Neural cell (in vitro differentiated cells): ENCODE measurements at regions not wholly inside any gene's neighbourhood (a gene's known extent, or its start where the extent isn't known, plus 50 kb on each side); places are given as distances from the start of the nearest gene placed in this dataset.

Experiments used
- H2AFZ ChIP-seq: fragments of 200-600, 300-800 bp; sonication (generic), shearing (Covaris generic); 2 replicates; pipeline ENCODE4 v1.6.0; 2014; ENCODE audit warnings: low read depth, mild to moderate bottlenecking, antibody characterized with exemption, low read length, moderate library complexity
- H3F3A ChIP-seq: fragments of 200-600 bp; shearing (Covaris generic); 2 replicates; pipeline ENCODE4 v1.6.1; 2016; ENCODE audit warnings: mild to moderate bottlenecking, moderate library complexity, mixed read lengths, antibody characterized with exemption, low read length; ENCODE audit not compliant: insufficient read depth, poor library complexity, severe bottlenecking
- H3K27ac ChIP-seq: fragments of 200-600, 300-800 bp; sonication (generic), shearing (Covaris generic); 2 replicates; pipeline ENCODE4 v1.5.1; 2014; ENCODE audit warnings: mild to moderate bottlenecking, low read length, moderate library complexity
- H3K27me3 ChIP-seq: fragments of 300-800, 200-600 bp; sonication (generic), shearing (Covaris generic); 2 replicates; pipeline ENCODE4 v1.6.0; 2014; ENCODE audit warnings: mild to moderate bottlenecking, low read depth, low read length, moderate library complexity; ENCODE audit not compliant: insufficient read depth
- H3K36me3 ChIP-seq: fragments of 300-800, 200-600 bp; sonication (generic), shearing (Covaris generic); 2 replicates; pipeline ENCODE4 v1.5.1; 2014; ENCODE audit warnings: mild to moderate bottlenecking, antibody characterized with exemption, low read length, moderate library complexity; ENCODE audit not compliant: insufficient read depth
- H3K4me2 ChIP-seq: fragments of 300-800, 200-600 bp; sonication (generic), shearing (Covaris generic); 2 replicates; pipeline ENCODE4 v1.6.0; 2014; ENCODE audit warnings: mild to moderate bottlenecking, low read length
- H3K4me3 ChIP-seq: fragments of 300-800, 200-600 bp; sonication (generic), shearing (Covaris generic); 2 replicates; pipeline ENCODE4 v1.5.1; 2014; ENCODE audit warnings: mild to moderate bottlenecking, low read length, moderate library complexity
- H3K79me2 ChIP-seq: fragments of 200-600 bp; shearing (Covaris generic); replicated peaks from 2 replicates; pipeline ENCODE4 v1.6.0; 2014; ENCODE audit warnings: mild to moderate bottlenecking, low read length, moderate library complexity; ENCODE audit not compliant: insufficient read depth
- H3K9ac ChIP-seq: fragments of 300-800, 200-600 bp; sonication (generic), shearing (Covaris generic); 2 replicates; pipeline ENCODE4 v1.6.1; 2016; ENCODE audit warnings: mild to moderate bottlenecking, low read length, mixed read lengths
- H3K9me2 ChIP-seq: fragments of 200-600 bp; shearing (Covaris generic); 2 replicates; pipeline ENCODE4 v1.6.1; 2016; ENCODE audit warnings: mild to moderate bottlenecking, low read length, mixed read lengths; ENCODE audit not compliant: insufficient read depth
- H3K9me3 ChIP-seq: fragments of 200-600, 300-800 bp; sonication (generic), shearing (Covaris generic); 2 replicates; pipeline ENCODE4 v1.6.1; 2016; ENCODE audit warnings: mild to moderate bottlenecking, mixed run types, low read length, moderate library complexity, mixed read lengths
- H4K20me1 ChIP-seq: fragments of 200-600 bp; shearing (Covaris generic); 2 replicates; pipeline ENCODE4 v1.6.1; 2016; ENCODE audit warnings: mild to moderate bottlenecking, mixed run types; ENCODE audit not compliant: insufficient read depth
- EP300 ChIP-seq: fragments of 450-650 bp; conservative IDR thresholded peaks from 2 replicates; pipeline ENCODE4 v1.6.1; 2014; ENCODE audit warnings: antibody characterized with exemption, mild to moderate bottlenecking, moderate library complexity; ENCODE audit not compliant: poor library complexity, severe bottlenecking
- EZH2 ChIP-seq: fragments of 200-600, 300-800 bp; shearing (Covaris generic), sonication (generic); IDR thresholded peaks from 2 replicates; pipeline ENCODE4 v1.6.1; 2014; ENCODE audit warnings: antibody characterized with exemption, low read length, borderline replicate concordance, mild to moderate bottlenecking; ENCODE audit not compliant: insufficient read depth, poor library complexity, severe bottlenecking
- MXI1 ChIP-seq: fragments of 450-650 bp; conservative IDR thresholded peaks from 2 replicates; pipeline ENCODE4 v1.6.1; 2014; ENCODE audit warnings: antibody characterized with exemption, mild to moderate bottlenecking; ENCODE audit not compliant: poor library complexity, severe bottlenecking
- POLR2AphosphoS5 ChIP-seq: IDR thresholded peaks from 2 replicates; pipeline ENCODE4 v1.6.1; 2012
- RAD21 ChIP-seq: fragments of 450-650 bp; conservative IDR thresholded peaks from 2 replicates; pipeline ENCODE4 v1.6.1; 2014; ENCODE audit warnings: antibody characterized with exemption, mild to moderate bottlenecking, moderate library complexity
- SMC3 ChIP-seq: fragments of 450-650 bp; conservative IDR thresholded peaks from 2 replicates; pipeline ENCODE4 v1.6.1; 2014; ENCODE audit warnings: antibody characterized with exemption, mild to moderate bottlenecking, moderate library complexity; ENCODE audit not compliant: poor library complexity
- TAF1 ChIP-seq: IDR thresholded peaks from 2 replicates; pipeline ENCODE4 v1.6.1; 2012; ENCODE audit warnings: low read depth
- TF ChIP-seq, protein P1 (sequence below): IDR thresholded peaks from 2 replicates; pipeline ENCODE4 v1.6.1; 2012; ENCODE audit warnings: borderline replicate concordance
- TF ChIP-seq, protein P2 (sequence below): fragments of 450-650 bp; IDR thresholded peaks from 2 replicates; pipeline ENCODE4 v1.5.1; 2014; ENCODE audit warnings: antibody characterized with exemption, mild to moderate bottlenecking, moderate library complexity; ENCODE audit not compliant: poor library complexity, severe bottlenecking

DNA sequence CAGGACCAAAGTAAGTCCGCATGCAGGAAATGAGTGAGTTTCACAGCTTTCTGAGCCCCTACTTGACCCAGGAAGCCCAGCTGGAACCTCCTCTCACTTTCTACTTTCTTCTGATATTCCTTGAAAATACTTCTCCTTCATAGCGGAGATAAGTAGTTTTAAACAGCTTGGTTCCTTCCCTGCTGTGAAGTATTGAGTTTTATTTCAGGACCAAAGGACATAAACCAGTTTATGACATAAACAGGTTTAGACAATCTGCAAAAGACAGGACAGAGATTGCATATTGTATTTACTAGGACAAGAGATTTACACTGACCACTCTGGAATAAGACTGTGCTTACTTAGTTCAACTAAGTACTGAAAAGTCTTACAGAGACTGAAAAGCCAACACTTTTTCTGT, 54.8 kb downstream of the PAGE2 start:
- H2AFZ ChIP-seq: no peak overlapping the region
- TF ChIP-seq TAF1 (no peak), SMC3 (no peak), EZH2 (no peak), EP300 (no peak), RAD21 (no peak), MXI1 (no peak), POLR2AphosphoS5 (no peak)
- TF ChIP-seq, protein P1, sequence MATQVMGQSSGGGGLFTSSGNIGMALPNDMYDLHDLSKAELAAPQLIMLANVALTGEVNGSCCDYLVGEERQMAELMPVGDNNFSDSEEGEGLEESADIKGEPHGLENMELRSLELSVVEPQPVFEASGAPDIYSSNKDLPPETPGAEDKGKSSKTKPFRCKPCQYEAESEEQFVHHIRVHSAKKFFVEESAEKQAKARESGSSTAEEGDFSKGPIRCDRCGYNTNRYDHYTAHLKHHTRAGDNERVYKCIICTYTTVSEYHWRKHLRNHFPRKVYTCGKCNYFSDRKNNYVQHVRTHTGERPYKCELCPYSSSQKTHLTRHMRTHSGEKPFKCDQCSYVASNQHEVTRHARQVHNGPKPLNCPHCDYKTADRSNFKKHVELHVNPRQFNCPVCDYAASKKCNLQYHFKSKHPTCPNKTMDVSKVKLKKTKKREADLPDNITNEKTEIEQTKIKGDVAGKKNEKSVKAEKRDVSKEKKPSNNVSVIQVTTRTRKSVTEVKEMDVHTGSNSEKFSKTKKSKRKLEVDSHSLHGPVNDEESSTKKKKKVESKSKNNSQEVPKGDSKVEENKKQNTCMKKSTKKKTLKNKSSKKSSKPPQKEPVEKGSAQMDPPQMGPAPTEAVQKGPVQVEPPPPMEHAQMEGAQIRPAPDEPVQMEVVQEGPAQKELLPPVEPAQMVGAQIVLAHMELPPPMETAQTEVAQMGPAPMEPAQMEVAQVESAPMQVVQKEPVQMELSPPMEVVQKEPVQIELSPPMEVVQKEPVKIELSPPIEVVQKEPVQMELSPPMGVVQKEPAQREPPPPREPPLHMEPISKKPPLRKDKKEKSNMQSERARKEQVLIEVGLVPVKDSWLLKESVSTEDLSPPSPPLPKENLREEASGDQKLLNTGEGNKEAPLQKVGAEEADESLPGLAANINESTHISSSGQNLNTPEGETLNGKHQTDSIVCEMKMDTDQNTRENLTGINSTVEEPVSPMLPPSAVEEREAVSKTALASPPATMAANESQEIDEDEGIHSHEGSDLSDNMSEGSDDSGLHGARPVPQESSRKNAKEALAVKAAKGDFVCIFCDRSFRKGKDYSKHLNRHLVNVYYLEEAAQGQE: no peak
- TF ChIP-seq, protein P2, sequence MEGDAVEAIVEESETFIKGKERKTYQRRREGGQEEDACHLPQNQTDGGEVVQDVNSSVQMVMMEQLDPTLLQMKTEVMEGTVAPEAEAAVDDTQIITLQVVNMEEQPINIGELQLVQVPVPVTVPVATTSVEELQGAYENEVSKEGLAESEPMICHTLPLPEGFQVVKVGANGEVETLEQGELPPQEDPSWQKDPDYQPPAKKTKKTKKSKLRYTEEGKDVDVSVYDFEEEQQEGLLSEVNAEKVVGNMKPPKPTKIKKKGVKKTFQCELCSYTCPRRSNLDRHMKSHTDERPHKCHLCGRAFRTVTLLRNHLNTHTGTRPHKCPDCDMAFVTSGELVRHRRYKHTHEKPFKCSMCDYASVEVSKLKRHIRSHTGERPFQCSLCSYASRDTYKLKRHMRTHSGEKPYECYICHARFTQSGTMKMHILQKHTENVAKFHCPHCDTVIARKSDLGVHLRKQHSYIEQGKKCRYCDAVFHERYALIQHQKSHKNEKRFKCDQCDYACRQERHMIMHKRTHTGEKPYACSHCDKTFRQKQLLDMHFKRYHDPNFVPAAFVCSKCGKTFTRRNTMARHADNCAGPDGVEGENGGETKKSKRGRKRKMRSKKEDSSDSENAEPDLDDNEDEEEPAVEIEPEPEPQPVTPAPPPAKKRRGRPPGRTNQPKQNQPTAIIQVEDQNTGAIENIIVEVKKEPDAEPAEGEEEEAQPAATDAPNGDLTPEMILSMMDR: no peak
- H3K4me2 ChIP-seq: no peak overlapping the region

DNA sequence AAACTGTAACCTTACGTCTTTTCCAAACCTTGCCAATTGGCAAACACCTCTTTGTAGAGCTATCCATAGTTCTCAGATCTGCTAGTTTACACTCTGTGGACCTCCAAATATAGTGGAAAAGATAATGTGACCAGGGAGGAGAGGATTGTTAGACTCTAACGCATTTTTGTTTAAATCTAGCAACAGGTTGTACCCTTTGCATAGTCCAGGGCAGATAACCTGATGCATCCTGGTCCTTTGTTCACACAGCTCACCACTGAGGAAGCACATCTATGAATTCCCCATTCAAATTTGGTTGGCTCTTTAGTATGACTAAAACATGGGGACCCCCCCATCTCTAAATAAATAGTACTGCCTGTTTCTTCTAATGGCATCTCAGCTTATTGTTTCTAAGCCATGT, 55.9 kb downstream of the PAGE2 start:
- H3K4me3 ChIP-seq: no peak overlapping the region

More for the DNA sequence above, 54.8 kb downstream of the PAGE2 start:
- H3K4me3 ChIP-seq: no peak overlapping the region
- H4K20me1 ChIP-seq: no peaks in the 10 kb centered on the region
- H3K27ac ChIP-seq: no peak overlapping the region
- H3K36me3 ChIP-seq: no peaks in the 10 kb centered on the region
- no peaks in the 10 kb centered on the region for H3K27me3 ChIP-seq
- no peaks in the 10 kb centered on the region for H3F3A ChIP-seq
- no peaks in the 10 kb centered on the region for H3K9me3 ChIP-seq
- H3K9me2 ChIP-seq: no peaks in the 10 kb centered on the region
- no peak overlapping the region for H3K9ac ChIP-seq
- no peaks in the 10 kb centered on the region for H3K79me2 ChIP-seq

More for the DNA sequence above, 55.9 kb downstream of the PAGE2 start:
- Histone ChIP-seq H3K27ac (no peak overlapping the region), H2AFZ (no peak overlapping the region), H3K9me2 (no peaks in the 10 kb centered on the region), H3F3A (no peaks in the 10 kb centered on the region), H3K27me3 (no peaks in the 10 kb centered on the region), H3K9me3 (no peaks in the 10 kb centered on the region), H4K20me1 (no peaks in the 10 kb centered on the region), H3K36me3 (no peaks in the 10 kb centered on the region), H3K4me2 (no peak overlapping the region), H3K9ac (no peak overlapping the region), H3K79me2 (no peaks in the 10 kb centered on the region)
- no peak for TF ChIP-seq EP300
- no peak for TF ChIP-seq TAF1
- TF ChIP-seq MXI1: no peak
- TF ChIP-seq RAD21: no peak
- TF ChIP-seq POLR2AphosphoS5: no peak
- TF ChIP-seq EZH2: no peak
- TF ChIP-seq, protein P1: no peak
- TF ChIP-seq SMC3: no peak
- TF ChIP-seq, protein P2: no peak
